ENCODE measurements at regions not wholly inside any gene's neighbourhood (a gene's known extent, or its start where the extent isn't known, plus 50 kb on each side); places are given as distances from the start of the nearest gene placed in this dataset.

- DNase-seq = no peak
- Histone ChIP-seq H2AFZ (ENCODE audit: low read length) (no peak overlapping the region), H3K79me2 (ENCODE audit: low read length) (no peaks in the 10 kb centered on the region), H3K4me1 (ENCODE audit: low read length) (no peaks in the 10 kb centered on the region), H3K4me2 (ENCODE audit: low read depth, low read length) (no peak overlapping the region), H3K9me2 (replicated peaks; ENCODE audit: insufficient read depth, low read length) (no peaks in the 10 kb centered on the region), H3K9me3 (replicated peaks; ENCODE audit: insufficient read depth, low read length) (no peaks in the 10 kb centered on the region), H4K20me1 (ENCODE audit: insufficient read depth, low read length) (no peaks in the 10 kb centered on the region), H3K4me3 (ENCODE audit: low read length) (no peak overlapping the region), H3F3A (ENCODE audit: insufficient read depth, low read length) (no peaks in the 10 kb centered on the region), H3K27ac (ENCODE audit: low read length) (no peak overlapping the region), H3K9ac (ENCODE audit: low read length) (no peak overlapping the region), H3K27me3 (replicated peaks; ENCODE audit: insufficient read depth, low read length) (no peaks in the 10 kb centered on the region), H3K36me3 (replicated peaks; ENCODE audit: insufficient read depth, low read length) (no peaks in the 10 kb centered on the region)
- no peak for TF ChIP-seq EZH2phosphoT487 (IDR thresholded peaks at IDR 0.05; ENCODE audit: low read length)
- TF ChIP-seq EZH2 (optimal IDR thresholded peaks at IDR 0.05; ENCODE audit: low read depth, low read length) = no peak
- TF ChIP-seq CTCF (IDR thresholded peaks at IDR 0.05; ENCODE audit: low read length) = no peak
These were observed 75.1 kb upstream of the PARD3B start for GRCh38 chr2:204470178-204470620.

GRCh38 chr2:204470621-204471196 is 74.6 kb upstream of the PARD3B start:
- Histone ChIP-seq H3K4me3 (ENCODE audit: low read length) (no peak overlapping the region), H3K36me3 (replicated peaks; ENCODE audit: insufficient read depth, low read length) (no peaks in the 10 kb centered on the region), H3K27ac (ENCODE audit: low read length) (no peak overlapping the region), H3K9ac (ENCODE audit: low read length) (no peak overlapping the region), H2AFZ (ENCODE audit: low read length) (no peak overlapping the region), H3K4me2 (ENCODE audit: low read depth, low read length) (no peak overlapping the region), H3K27me3 (replicated peaks; ENCODE audit: insufficient read depth, low read length) (no peaks in the 10 kb centered on the region), H3K79me2 (ENCODE audit: low read length) (no peaks in the 10 kb centered on the region), H3K9me2 (replicated peaks; ENCODE audit: insufficient read depth, low read length) (no peaks in the 10 kb centered on the region), H3F3A (ENCODE audit: insufficient read depth, low read length) (no peaks in the 10 kb centered on the region), H3K9me3 (replicated peaks; ENCODE audit: insufficient read depth, low read length) (no peaks in the 10 kb centered on the region), H3K4me1 (ENCODE audit: low read length) (no peaks in the 10 kb centered on the region), H4K20me1 (ENCODE audit: insufficient read depth, low read length) (no peaks in the 10 kb centered on the region)
- no peak for DNase-seq
- TF ChIP-seq CTCF (IDR thresholded peaks at IDR 0.05; ENCODE audit: low read length) (no peak), EZH2phosphoT487 (IDR thresholded peaks at IDR 0.05; ENCODE audit: low read length) (no peak), EZH2 (optimal IDR thresholded peaks at IDR 0.05; ENCODE audit: low read depth, low read length) (no peak)

- Histone ChIP-seq H3F3A (ENCODE audit: insufficient read depth, low read length) (no peaks in the 10 kb centered on the region), H3K79me2 (ENCODE audit: low read length) (no peaks in the 10 kb centered on the region), H3K9me2 (replicated peaks; ENCODE audit: insufficient read depth, low read length) (no peaks in the 10 kb centered on the region), H3K9ac (ENCODE audit: low read length) (no peak overlapping the region), H4K20me1 (ENCODE audit: insufficient read depth, low read length) (no peaks in the 10 kb centered on the region), H3K4me3 (ENCODE audit: low read length) (no peak overlapping the region), H3K9me3 (replicated peaks; ENCODE audit: insufficient read depth, low read length) (no peaks in the 10 kb centered on the region), H3K4me1 (ENCODE audit: low read length) (no peaks in the 10 kb centered on the region), H3K36me3 (replicated peaks; ENCODE audit: insufficient read depth, low read length) (no peaks in the 10 kb centered on the region), H3K4me2 (ENCODE audit: low read depth, low read length) (no peak overlapping the region), H2AFZ (ENCODE audit: low read length) (no peak overlapping the region), H3K27ac (ENCODE audit: low read length) (no peak overlapping the region), H3K27me3 (replicated peaks; ENCODE audit: insufficient read depth, low read length) (no peaks in the 10 kb centered on the region)
- TF ChIP-seq EZH2phosphoT487 (IDR thresholded peaks at IDR 0.05; ENCODE audit: low read length) (no peak), CTCF (IDR thresholded peaks at IDR 0.05; ENCODE audit: low read length) (no peak), EZH2 (optimal IDR thresholded peaks at IDR 0.05; ENCODE audit: low read depth, low read length) (no peak)
- no peak for DNase-seq
These were observed 72.9 kb upstream of the PARD3B start for GRCh38 chr2:204472375-204472774.
